Mesendoderm (in vitro differentiated cells): ENCODE measurements at regions not wholly inside any gene's neighbourhood (a gene's known extent, or its start where the extent isn't known, plus 50 kb on each side); places are given as distances from the start of the nearest gene placed in this dataset.
"Not testable (repeated sequence)": the region's sequence is repeated elsewhere in the genome, so short reads cannot be mapped to it uniquely, and the experiment has no call there.

Experiments used
- DNase-seq: peaks from one replicate; pipeline ENCODE4 v3.0.0; 2013
- H2AK5ac ChIP-seq: 2 replicates; pipeline ENCODE4 v1.6.1; 2013; ENCODE audit warnings: low read length, inconsistent platforms
- H2BK120ac ChIP-seq: 2 replicates; pipeline ENCODE4 v1.6.1; 2013; ENCODE audit warnings: low read depth, mild to moderate bottlenecking, low read length, moderate library complexity, mixed read lengths
- H2BK15ac ChIP-seq: replicated peaks from 2 replicates; pipeline ENCODE4 v1.6.1; 2013; ENCODE audit warnings: low read depth, mild to moderate bottlenecking, moderate library complexity
- H2BK5ac ChIP-seq: 2 replicates; pipeline ENCODE4 v1.6.1; 2013; ENCODE audit warnings: low read length, inconsistent platforms
- H3K18ac ChIP-seq: 2 replicates; pipeline ENCODE4 v1.6.1; 2013; ENCODE audit warnings: mild to moderate bottlenecking, low read length, mixed read lengths
- H3K23ac ChIP-seq: one replicate; pipeline ENCODE4 v1.6.1; 2013; ENCODE audit warnings: low read length
- H3K27ac ChIP-seq: 2 replicates; pipeline ENCODE4 v1.5.1; 2013; ENCODE audit warnings: low read depth, mild to moderate bottlenecking, inconsistent platforms, low read length, moderate library complexity
- H3K27me3 ChIP-seq: 2 replicates; pipeline ENCODE4 v1.6.1; 2013; ENCODE audit warnings: low read length, control low read depth, mild to moderate bottlenecking, inconsistent platforms; ENCODE audit not compliant: insufficient read depth, poor library complexity
- H3K36me3 ChIP-seq: 2 replicates; pipeline ENCODE4 v1.6.1; 2013; ENCODE audit warnings: low read length, inconsistent platforms; ENCODE audit not compliant: control insufficient read depth, insufficient read depth
- H3K4ac ChIP-seq: one replicate; pipeline ENCODE4 v1.6.1; 2013; ENCODE audit warnings: low read depth, mild to moderate bottlenecking, low read length, moderate library complexity
- H3K4me1 ChIP-seq: 2 replicates; pipeline ENCODE4 v1.6.1; 2013; ENCODE audit warnings: low read depth, low read length, inconsistent platforms; ENCODE audit not compliant: control insufficient read depth
- H3K4me2 ChIP-seq: 2 replicates; pipeline ENCODE4 v1.6.1; 2013; ENCODE audit warnings: low read length
- H3K4me3 ChIP-seq: 2 replicates; pipeline ENCODE4 v1.5.1; 2013; ENCODE audit warnings: mild to moderate bottlenecking, low read length
- H3K56ac ChIP-seq: one replicate; pipeline ENCODE4 v1.6.1; 2013; ENCODE audit warnings: low read length
- H3K79me1 ChIP-seq: 2 replicates; pipeline ENCODE4 v1.6.1; 2013; ENCODE audit warnings: low read length, inconsistent platforms
- H3K79me2 ChIP-seq: 2 replicates; pipeline ENCODE4 v1.6.1; 2013; ENCODE audit warnings: mild to moderate bottlenecking, low read length; ENCODE audit not compliant: control insufficient read depth, insufficient read depth
- H3K9ac ChIP-seq: 2 replicates; pipeline ENCODE4 v1.6.1; 2013; ENCODE audit warnings: low read length, inconsistent platforms
- H4K5ac ChIP-seq: one replicate; pipeline ENCODE4 v1.6.1; 2013; ENCODE audit warnings: low read length
- H4K8ac ChIP-seq: one replicate; pipeline ENCODE4 v1.6.1; 2013; ENCODE audit warnings: low read depth, mild to moderate bottlenecking, control low read depth, low read length, moderate library complexity
- WGBS: extraction: QIAGEN DNeasy Blood & Tissue Kit; methylation state at CpG from one replicate; pipeline ENCODE4 v1.1.7; 2013; ENCODE audit warnings: low lambda C conversion rate, missing lambda C conversion rate; ENCODE audit not compliant: insufficient coverage; ENCODE audit errors: extremely low coverage; 5-methylcytosine and 5-hydroxymethylcytosine counted together

- H3K36me3 ChIP-seq, H3K4me2 ChIP-seq, H3K4me1 ChIP-seq, H2BK5ac ChIP-seq, H3K56ac ChIP-seq, H3K79me1 ChIP-seq, DNase-seq, H2AK5ac ChIP-seq, H3K4ac ChIP-seq, H3K4me3 ChIP-seq, H3K27ac ChIP-seq, H3K27me3 ChIP-seq, H3K23ac ChIP-seq, H4K8ac ChIP-seq, H3K18ac ChIP-seq, H3K9ac ChIP-seq, H3K79me2 ChIP-seq, H2BK15ac ChIP-seq, H4K5ac ChIP-seq, H2BK120ac ChIP-seq: not testable (repeated sequence)
- no CpG with 5 or more reads among the region's 1 CpG for WGBS
Observed at GRCh38 chr6:100223952-100224351, 229.9 kb upstream of the MCHR2 start.

- Histone ChIP-seq H2BK5ac (no peak overlapping the region), H3K9ac (no peak overlapping the region), H2BK120ac (no peak overlapping the region), H3K27ac (no peak overlapping the region), H3K18ac (no peak overlapping the region), H3K23ac (no peak overlapping the region), H4K5ac (no peak overlapping the region), H3K4ac (no peak overlapping the region), H3K79me2 (no peaks in the 10 kb centered on the region), H3K36me3 (no peaks in the 10 kb centered on the region), H3K4me1 (no peaks in the 10 kb centered on the region), H3K56ac (no peak overlapping the region), H2BK15ac (no peak overlapping the region), H3K4me3 (no peak overlapping the region), H3K27me3 (no peaks in the 10 kb centered on the region), H4K8ac (no peak overlapping the region), H3K4me2 (no peak overlapping the region), H3K79me1 (no peaks in the 10 kb centered on the region), H2AK5ac (no peak overlapping the region)
- DNase-seq, result no peak
- WGBS, result no CpG with 5 or more reads among the region's 4 CpGs
Observed at GRCh38 chr6:100220543-100220942, 226.5 kb upstream of the MCHR2 start.

- no peak overlapping the region for H3K4ac ChIP-seq
- no peaks in the 10 kb centered on the region for H3K79me2 ChIP-seq
- no peak overlapping the region for H3K9ac ChIP-seq
- H2BK15ac ChIP-seq, result no peak overlapping the region
- H3K18ac ChIP-seq, result no peak overlapping the region
- H2BK120ac ChIP-seq, result no peak overlapping the region
- no peak overlapping the region for H4K8ac ChIP-seq
- H3K4me2 ChIP-seq, result no peak overlapping the region
- H4K5ac ChIP-seq, result no peak overlapping the region
- no peak overlapping the region for H3K23ac ChIP-seq
- no peaks in the 10 kb centered on the region for H3K36me3 ChIP-seq
- no peak overlapping the region for H2AK5ac ChIP-seq
- no peak overlapping the region for H3K27ac ChIP-seq
- no peak overlapping the region for H2BK5ac ChIP-seq
- H3K56ac ChIP-seq, result no peak overlapping the region
- no peak for DNase-seq
- H3K4me3 ChIP-seq, result no peak overlapping the region
- no peaks in the 10 kb centered on the region for H3K79me1 ChIP-seq
- whole genome bisulfite sequencing, result no CpG with 5 or more reads among the region's 2 CpGs
- no peaks in the 10 kb centered on the region for H3K27me3 ChIP-seq
- no peaks in the 10 kb centered on the region for H3K4me1 ChIP-seq
Observed at GRCh38 chr6:100217225-100218012, 223.4 kb upstream of the MCHR2 start.

GRCh38 chr6:100216760-100217159 lies 222.7 kb upstream of the MCHR2 start:
- Histone ChIP-seq H4K5ac (no peak overlapping the region), H3K4me1 (no peaks in the 10 kb centered on the region), H3K79me1 (no peaks in the 10 kb centered on the region), H3K9ac (no peak overlapping the region), H3K4me2 (no peak overlapping the region), H3K36me3 (no peaks in the 10 kb centered on the region), H4K8ac (no peak overlapping the region), H3K4me3 (no peak overlapping the region), H3K23ac (no peak overlapping the region), H2AK5ac (no peak overlapping the region), H2BK120ac (no peak overlapping the region), H3K56ac (no peak overlapping the region), H2BK15ac (no peak overlapping the region), H3K18ac (no peak overlapping the region), H3K79me2 (no peaks in the 10 kb centered on the region), H3K4ac (no peak overlapping the region), H3K27me3 (no peaks in the 10 kb centered on the region), H3K27ac (no peak overlapping the region), H2BK5ac (no peak overlapping the region)
- no peak for DNase-seq

GRCh38 chr6:100212131-100212530 lies 218.1 kb upstream of the MCHR2 start:
- H2BK5ac ChIP-seq, result no peak overlapping the region
- H3K9ac ChIP-seq, result no peak overlapping the region
- no peaks in the 10 kb centered on the region for H3K4me1 ChIP-seq
- no peak overlapping the region for H2BK120ac ChIP-seq
- H3K36me3 ChIP-seq, result no peaks in the 10 kb centered on the region
- no peak overlapping the region for H3K56ac ChIP-seq
- H2AK5ac ChIP-seq, result no peak overlapping the region
- no peak overlapping the region for H4K8ac ChIP-seq
- no peak for DNase-seq
- no peak overlapping the region for H3K27ac ChIP-seq
- H3K79me2 ChIP-seq, result no peaks in the 10 kb centered on the region
- no peak overlapping the region for H3K4me3 ChIP-seq
- no peak overlapping the region for H3K4me2 ChIP-seq
- no peak overlapping the region for H4K5ac ChIP-seq
- no peak overlapping the region for H3K18ac ChIP-seq
- H3K4ac ChIP-seq, result no peak overlapping the region
- no peak overlapping the region for H3K23ac ChIP-seq
- H3K27me3 ChIP-seq, result no peaks in the 10 kb centered on the region
- no peaks in the 10 kb centered on the region for H3K79me1 ChIP-seq
- no peak overlapping the region for H2BK15ac ChIP-seq
